Fibroblast of skin of abdomen (primary cell): ENCODE measurements at regions not wholly inside any gene's neighbourhood (a gene's known extent, or its start where the extent isn't known, plus 50 kb on each side); places are given as distances from the start of the nearest gene placed in this dataset.

Experiments
- DNase-seq: peaks from one replicate; pipeline ENCODE4 v3.0.0-alpha.2; 2013

- no peak for DNase-seq
These were observed 403.9 kb upstream of the TNP1 start for GRCh38 chr2:217263756-217264155.

GRCh38 chr2:217262911-217263310 is 403.0 kb upstream of the TNP1 start:
- DNase-seq = no peak

- DNase-seq = no peak
These were observed 401.6 kb upstream of the TNP1 start for GRCh38 chr2:217261452-217261851.

DNA sequence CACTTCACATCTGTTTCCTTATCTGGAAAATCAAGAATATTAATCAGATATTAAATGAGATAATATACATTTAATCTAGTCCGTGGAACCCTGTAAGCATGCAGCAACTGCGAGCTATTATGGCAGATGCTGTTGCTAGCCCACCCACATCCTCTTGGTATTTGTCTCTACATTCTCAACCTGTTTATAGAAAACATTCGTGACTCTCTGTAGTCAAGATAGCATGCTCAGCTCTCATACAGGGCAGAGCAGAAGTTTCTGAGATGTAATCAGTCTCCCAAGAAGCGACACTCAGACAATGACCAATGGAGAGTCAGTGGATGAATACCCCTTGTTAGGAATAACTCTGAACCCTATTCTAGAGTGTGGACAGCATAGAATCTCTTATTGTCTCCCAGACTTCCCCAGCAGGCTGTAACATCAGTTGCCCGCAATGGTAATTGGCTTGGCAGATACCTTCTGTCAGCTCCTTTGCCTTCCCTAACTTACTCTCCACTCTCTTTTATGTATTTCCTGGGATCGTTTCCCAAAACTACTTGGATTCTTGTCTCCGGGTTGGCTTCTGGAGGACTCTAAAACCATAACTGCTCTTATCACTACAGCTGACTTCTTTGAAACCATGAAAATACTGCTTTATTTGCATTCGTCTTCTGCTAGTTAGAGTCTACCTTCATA is 400.7 kb upstream of the TNP1 start:
- DNase-seq = no peak

- no peak for DNase-seq
These were observed 398.3 kb upstream of the TNP1 start for GRCh38 chr2:217258170-217258569.

DNA sequence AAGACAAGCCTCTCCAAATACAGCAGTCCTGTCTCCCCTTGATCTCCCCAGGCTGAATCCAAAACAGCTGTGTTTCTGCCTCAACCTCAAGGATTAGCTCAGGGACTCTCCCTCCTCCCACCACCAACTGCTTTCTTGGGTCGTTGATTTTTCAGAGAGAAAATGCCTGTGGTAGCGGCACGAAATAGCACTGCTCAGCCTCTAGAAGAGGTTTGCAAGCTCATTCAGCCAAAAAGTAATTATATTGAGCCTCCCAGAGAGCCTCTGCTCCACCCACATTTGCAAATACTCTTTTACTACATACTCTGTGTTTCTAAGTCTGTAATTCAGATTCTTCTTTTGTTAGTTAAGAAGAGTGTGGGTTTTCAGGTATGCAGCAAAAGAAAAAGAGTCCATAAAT is 396.4 kb upstream of the TNP1 start:
- peak; percentile 96 for DNase-seq

GRCh38 chr2:217254111-217254510 is 394.2 kb upstream of the TNP1 start:
- no peak for DNase-seq

DNA sequence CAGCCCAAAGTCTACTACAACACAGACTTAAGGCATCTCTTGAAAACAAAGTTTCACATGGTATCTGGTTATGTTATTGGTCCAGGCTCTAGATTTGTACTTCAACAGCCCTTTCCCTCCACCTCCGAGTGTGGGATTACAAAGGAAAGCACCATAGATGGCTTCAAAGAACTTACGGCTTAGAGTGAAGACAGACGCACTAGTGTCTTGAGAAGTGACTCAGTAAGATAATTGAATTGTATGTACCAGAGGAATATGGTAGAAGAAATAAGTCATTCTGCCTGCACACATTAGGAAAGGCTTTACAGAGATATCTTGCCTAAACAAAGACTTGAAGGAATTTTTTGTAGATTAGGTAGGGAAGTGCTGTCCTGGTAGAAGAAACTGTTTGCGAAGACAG is 392.3 kb upstream of the TNP1 start:
- peak; percentile 36 for DNase-seq

- DNase-seq = peak; percentile 66
These were observed 390.2 kb upstream of the TNP1 start for GRCh38 chr2:217250013-217250524.

DNA sequence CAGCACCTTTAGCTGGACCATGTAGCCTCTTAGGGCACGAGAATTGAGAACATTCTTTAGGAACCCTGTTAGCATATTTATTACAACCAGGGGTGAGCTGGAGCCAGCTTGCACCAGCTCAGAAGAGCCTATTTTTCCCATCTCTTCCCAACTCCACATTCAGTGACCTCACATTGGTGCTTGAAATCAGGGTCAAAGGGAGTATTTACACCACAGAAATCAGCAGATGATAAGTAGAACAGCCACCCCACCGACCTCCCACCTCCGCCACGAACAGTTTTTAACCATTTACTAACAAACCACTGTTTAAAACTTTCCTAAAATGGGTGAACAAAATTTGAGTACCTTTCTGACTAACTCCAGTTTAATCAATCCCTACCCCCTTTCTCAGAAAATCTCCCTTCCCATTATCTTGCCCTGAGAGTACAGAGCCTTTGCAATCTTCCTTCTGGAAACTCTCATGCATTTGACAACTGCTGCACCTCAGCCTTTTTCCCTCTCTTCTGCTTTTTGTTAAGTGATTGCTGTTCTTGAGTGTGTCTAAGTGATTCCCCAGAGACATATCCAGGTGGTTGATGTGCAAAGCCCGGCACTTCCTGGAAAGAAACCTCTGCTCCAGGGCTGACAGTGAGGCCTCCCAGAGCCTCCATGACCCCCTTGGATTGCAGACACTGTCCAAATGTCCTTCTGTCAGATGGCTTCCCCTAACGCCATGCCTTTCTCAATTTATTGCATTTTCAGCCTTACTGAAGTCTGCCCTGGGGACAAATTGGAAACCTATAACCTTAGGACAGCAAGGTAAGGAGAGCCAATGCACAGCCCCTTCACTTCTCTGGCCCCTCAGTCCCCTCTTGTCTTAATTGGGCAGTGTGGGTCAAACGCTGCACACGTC is 389.5 kb upstream of the TNP1 start:
- DNase-seq = no peak

DNA sequence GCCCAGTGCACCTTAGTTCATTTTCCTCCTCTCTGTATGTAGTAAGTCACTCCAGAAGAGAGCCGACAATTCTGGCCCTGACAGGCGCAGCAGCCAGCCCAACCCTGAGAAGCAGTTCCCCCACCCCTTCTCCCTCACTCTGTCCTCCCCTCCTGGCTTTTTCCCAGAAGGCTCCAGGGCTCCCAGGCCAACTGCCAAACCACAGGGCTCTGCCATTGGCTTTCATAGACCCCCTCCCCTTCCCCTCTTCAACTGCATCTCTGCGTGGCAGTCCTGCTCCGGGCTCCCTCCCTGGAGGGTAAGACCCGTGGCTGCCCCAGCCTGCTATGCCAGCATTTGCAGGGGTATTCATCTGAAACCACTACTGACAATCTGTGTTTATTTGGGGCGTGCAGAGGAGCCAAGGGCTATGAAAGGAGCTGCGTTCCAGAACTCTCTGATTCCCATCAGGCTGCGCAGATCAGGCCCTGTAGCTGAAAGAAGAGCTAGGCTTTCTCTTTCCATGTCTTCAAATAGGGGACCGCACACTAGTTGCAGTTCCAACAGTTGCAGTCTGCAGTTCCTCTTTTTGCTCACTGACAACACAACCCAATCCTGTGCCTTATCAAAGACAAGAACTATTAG is 388.6 kb upstream of the TNP1 start:
- DNase-seq = peak; percentile 92

DNA sequence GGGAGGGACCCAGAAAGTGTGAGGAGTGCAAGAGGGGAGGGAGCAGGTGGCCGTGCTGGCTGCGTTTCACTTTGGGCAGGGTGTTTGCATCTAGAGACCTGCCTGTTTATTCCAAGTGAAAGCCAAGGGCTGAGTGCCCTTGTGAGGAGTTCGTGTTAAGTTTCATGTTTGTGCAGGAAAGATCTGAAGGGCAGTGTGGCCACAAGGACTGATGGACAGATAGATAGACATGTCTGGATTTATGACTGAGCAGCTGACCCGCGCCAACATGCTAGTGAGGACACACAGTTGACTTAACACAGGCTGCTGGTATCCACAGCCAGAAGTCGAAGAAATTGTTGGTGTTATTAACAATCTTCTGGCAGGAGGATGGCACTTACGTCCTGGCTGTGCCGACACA is 387.6 kb upstream of the TNP1 start:
- DNase-seq = no peak

DNA sequence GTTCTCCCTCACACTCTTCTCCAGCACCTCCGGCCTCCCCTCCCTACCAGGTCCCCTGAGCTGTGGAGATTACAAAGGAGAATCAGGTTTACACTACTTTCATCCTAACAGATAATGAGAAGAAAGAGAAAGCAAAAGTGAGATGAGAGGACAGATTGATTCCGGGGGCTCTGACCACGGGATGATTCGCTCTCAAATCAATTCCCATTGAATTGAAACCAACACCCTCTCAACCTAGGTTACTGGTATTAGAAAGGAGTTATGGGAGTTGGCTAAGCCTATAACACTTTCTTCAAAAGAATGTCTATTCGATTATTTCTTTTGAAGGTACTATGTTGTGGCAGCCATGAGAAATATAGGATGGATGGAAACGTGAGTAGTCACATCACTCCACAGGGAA is 386.2 kb upstream of the TNP1 start:
- DNase-seq = no peak

DNA sequence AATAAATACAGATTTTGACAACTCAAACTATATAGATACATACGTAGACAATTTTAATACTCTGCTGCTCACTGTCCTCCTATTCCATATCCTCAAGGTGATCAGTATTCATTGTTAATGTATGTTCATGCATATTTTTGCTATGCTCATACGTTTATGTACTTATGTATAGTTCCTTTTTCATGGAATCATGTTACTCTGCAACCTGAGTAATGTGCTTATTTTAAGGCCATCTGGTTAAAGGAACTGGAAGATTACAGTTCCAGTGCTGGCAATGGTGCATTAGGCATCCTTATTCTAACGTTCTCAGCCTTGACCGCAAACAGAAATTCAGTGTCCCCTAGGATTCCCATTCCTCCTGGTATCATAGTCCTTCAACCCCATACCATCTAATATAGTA is 385.0 kb upstream of the TNP1 start:
- no peak for DNase-seq

DNA sequence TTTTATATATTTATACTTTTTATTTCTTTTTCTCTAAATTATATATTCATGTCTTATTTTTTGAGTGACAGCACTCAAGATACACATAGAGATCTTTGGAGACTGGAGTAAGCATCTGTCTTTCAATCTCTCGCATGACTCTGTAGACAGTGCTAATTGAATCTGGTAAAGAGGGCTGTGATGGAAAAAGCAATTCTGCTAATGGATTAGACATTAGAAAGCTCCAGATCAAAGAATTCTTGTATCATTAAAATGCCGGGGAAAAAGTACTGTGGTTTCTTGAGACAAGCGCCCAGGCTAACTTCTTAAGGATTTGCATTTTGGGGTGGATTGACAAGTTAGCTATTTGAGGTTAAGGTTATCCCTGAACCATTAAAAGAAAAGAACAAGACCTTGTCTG is 383.1 kb upstream of the TNP1 start:
- no peak for DNase-seq

GRCh38 chr2:217231724-217232123 is 371.9 kb upstream of the TNP1 start:
- DNase-seq = no peak

DNA sequence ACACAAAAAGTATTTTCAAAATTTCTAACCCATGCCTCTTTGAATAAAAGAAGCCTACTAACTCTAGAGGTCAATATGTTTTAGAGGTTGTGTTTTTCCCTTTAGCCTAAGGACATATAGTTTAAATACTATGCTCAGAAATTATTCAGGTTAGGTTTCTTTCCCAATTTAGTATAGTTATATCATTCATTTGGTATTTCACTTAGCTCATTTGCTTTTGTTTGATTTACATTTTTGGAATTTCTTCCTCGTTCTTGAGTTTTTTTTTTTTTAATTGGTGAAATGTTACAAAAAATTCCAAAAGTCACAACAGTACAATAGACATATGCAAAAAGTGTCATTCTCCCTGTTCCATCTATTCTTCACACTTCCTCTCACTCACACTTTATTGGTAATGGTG is 371.3 kb upstream of the TNP1 start:
- DNase-seq = peak; percentile 41

- peak; percentile 31 for DNase-seq
These were observed 368.9 kb upstream of the TNP1 start for GRCh38 chr2:217228732-217229131.

GRCh38 chr2:217227794-217228193 is 367.9 kb upstream of the TNP1 start:
- DNase-seq = no peak

DNA sequence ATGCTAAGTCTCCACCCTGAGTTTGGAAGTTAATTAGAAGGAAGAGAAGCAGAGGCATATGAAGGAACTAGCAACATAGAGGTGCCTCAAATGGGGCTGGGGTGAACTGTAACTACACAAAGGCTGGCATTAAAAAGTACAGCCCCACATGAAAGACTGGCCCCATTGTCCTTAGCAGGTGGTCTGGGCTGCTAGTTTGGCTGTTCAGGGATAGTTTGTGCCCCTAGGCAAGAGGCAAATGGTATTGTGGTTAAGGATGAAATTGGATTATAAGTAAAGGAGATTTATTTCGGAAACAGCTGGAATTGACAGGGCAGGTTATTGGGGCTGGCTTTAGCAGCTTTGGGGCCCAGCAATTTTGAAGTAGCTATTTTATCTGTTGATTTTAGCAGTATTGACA is 365.7 kb upstream of the TNP1 start:
- DNase-seq = no peak

DNA sequence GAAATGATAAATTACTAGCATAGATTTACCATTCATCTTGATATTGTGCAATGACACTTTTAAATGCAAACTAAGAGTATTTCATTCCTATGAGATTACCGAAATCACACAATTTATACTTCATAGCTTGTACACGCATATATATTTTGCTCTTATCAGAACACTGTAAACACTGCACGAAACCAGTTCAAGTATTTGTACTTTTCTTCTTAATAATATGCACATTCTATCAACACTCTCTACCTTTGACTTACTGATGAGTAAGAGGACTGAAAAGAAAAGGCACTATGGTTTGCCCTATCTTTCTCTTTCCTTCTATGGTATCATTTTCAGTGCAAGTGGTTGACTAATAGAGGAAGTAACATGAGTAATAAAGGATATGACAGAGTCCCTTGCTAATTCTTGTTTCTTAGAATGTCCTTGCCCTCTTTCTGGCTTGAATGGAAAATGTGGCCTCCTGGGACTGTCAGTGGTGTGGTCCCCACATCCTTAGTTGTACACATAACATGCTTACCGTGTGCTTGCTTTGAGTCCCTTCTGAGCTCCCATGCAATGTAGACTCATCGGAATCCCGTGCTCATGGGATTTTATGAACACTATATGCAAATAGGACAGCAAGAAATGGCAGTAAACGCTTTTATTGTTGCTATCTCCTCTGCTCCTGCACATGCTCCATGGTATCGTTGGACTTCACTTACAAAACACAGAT is 363.5 kb upstream of the TNP1 start:
- peak; percentile 94 for DNase-seq

GRCh38 chr2:217222309-217222910 is 362.5 kb upstream of the TNP1 start:
- DNase-seq = no peak
